ENCODE measurements at regions not wholly inside any gene's neighbourhood (a gene's known extent, or its start where the extent isn't known, plus 50 kb on each side); places are given as distances from the start of the nearest gene placed in this dataset.

DNA sequence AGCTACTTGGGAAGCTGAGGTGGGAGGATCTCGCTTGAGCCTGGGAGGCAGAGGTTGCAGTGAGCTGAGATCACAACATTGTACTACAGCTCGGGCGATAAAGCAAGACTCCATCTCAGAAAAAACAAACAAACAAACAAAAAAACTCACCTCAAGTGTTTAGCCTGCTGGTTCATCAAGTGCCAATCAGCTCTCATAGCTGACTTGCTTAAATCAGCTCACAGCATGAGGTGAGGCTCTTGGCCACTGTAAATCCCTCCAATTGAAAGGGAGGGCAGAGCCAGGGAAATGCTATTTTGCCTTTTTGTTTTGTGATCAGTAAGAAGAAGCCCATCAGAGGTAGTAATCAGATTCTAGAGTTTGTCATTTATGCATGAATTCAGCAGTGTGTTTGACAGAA lies 112.3 kb downstream of the RAB11FIP2 start:
- Mint-ChIP-seq H3K4me1 (no peaks in the 10 kb centered on the region), H3K4me3 (no peak overlapping the region), H3K36me3 (ENCODE audit: low read depth) (no peaks in the 10 kb centered on the region), H3K9me3 (no peaks in the 10 kb centered on the region), H3K27ac (no peak overlapping the region), H3K27me3 (peaks cover 2% of the 10 kb centered on the region)
- no peak for DNase-seq
- ATAC-seq (ENCODE audit: low read depth): no peak
- TF ChIP-seq, protein P1, sequence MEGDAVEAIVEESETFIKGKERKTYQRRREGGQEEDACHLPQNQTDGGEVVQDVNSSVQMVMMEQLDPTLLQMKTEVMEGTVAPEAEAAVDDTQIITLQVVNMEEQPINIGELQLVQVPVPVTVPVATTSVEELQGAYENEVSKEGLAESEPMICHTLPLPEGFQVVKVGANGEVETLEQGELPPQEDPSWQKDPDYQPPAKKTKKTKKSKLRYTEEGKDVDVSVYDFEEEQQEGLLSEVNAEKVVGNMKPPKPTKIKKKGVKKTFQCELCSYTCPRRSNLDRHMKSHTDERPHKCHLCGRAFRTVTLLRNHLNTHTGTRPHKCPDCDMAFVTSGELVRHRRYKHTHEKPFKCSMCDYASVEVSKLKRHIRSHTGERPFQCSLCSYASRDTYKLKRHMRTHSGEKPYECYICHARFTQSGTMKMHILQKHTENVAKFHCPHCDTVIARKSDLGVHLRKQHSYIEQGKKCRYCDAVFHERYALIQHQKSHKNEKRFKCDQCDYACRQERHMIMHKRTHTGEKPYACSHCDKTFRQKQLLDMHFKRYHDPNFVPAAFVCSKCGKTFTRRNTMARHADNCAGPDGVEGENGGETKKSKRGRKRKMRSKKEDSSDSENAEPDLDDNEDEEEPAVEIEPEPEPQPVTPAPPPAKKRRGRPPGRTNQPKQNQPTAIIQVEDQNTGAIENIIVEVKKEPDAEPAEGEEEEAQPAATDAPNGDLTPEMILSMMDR (IDR thresholded peaks at IDR 0.05): no peak
- CTCF ChIA-PET: no interaction called here
- intact Hi-C loops (cut with micrococcal nuclease): no loop called here
- POLR2A ChIA-PET: no interaction called here

DNA sequence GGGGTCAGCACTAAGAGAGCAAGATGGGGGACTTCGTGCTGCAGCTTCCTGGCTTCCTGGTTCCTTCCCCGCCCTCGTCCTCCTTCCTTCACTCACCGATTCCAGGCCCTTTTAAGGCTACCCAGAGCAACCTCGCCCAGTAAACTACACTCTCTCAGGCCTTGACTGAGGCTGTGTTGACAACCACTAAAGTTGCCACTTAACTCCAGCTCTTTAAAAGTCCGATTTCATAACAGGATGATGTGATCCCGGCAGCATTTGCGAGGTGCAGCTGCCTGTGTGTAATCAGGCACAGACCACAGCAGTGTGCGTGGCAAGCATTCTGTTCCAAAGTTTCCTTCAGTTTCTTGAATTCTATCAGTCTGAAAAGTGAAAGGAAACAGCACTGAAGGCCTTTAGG lies 110.6 kb downstream of the RAB11FIP2 start:
- no peak for DNase-seq
- CTCF ChIA-PET: no interaction called here
- H3K4me3 Mint-ChIP-seq: no peak overlapping the region
- H3K36me3 Mint-ChIP-seq (ENCODE audit: low read depth): no peaks in the 10 kb centered on the region
- intact Hi-C loops (cut with micrococcal nuclease): no loop called here
- POLR2A ChIA-PET: no interaction called here
- H3K27ac Mint-ChIP-seq: no peak overlapping the region
- TF ChIP-seq, protein P1 (IDR thresholded peaks at IDR 0.05): no peak
- no peak for ATAC-seq (ENCODE audit: low read depth)
- H3K4me1 Mint-ChIP-seq: no peaks in the 10 kb centered on the region
- H3K9me3 Mint-ChIP-seq: no peaks in the 10 kb centered on the region
- no peaks in the 10 kb centered on the region for H3K27me3 Mint-ChIP-seq

DNA sequence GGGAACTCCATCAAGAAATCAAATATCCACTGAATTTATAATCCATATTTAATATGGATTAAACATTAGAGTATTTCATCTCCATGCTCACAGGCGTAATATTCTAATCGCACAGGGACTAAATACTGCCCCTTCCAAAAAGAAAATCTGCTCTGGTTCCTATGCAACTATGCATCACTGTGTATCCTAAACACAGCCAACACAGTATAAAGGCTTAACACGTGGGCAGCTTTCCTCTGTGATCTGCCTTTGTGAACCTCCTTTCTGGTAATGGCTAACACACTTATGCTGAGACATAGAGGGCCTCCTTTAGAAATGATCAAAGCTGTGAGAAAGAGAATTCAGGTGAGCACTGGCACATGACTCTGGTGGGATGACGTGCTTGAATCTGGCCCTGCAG lies 110.2 kb downstream of the RAB11FIP2 start:
- CTCF ChIA-PET: no interaction called here
- POLR2A ChIA-PET: no interaction called here
- no peaks in the 10 kb centered on the region for H3K27me3 Mint-ChIP-seq
- intact Hi-C loops (cut with micrococcal nuclease): no loop called here
- no peak overlapping the region for H3K27ac Mint-ChIP-seq
- H3K4me3 Mint-ChIP-seq: no peak overlapping the region
- no peak for DNase-seq
- no peak for ATAC-seq (ENCODE audit: low read depth)
- TF ChIP-seq, protein P1 (IDR thresholded peaks at IDR 0.05): no peak
- H3K36me3 Mint-ChIP-seq (ENCODE audit: low read depth): no peaks in the 10 kb centered on the region
- no peaks in the 10 kb centered on the region for H3K4me1 Mint-ChIP-seq
- no peaks in the 10 kb centered on the region for H3K9me3 Mint-ChIP-seq

DNA sequence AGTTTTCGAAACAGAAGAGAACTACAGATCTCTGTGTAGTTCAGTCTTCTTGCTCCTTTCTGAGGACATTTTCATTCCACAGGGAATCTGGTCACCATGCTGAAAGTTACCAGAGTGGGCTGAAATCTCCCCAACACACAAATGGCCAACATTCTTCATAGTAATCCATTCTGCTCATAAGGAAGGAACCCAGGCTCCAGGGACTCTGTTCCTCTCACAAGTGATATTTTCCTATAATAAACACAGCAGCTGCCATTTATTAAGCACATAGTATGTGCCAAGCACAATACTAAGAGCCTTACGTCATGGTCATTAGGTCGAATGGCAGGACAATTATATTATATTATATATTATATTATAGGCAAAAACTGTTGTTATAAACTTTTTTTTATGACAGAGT lies 109.8 kb downstream of the RAB11FIP2 start:
- Mint-ChIP-seq H3K4me3 (no peak overlapping the region), H3K9me3 (no peaks in the 10 kb centered on the region), H3K36me3 (ENCODE audit: low read depth) (no peaks in the 10 kb centered on the region), H3K27me3 (no peaks in the 10 kb centered on the region), H3K27ac (no peak overlapping the region), H3K4me1 (no peaks in the 10 kb centered on the region)
- ChIA-PET CTCF (no interaction called here), POLR2A (no interaction called here)
- TF ChIP-seq, protein P1 (IDR thresholded peaks at IDR 0.05): no peak
- DNase-seq: no peak
- intact Hi-C loops (cut with micrococcal nuclease): no loop called here
- no peak for ATAC-seq (ENCODE audit: low read depth)

DNA sequence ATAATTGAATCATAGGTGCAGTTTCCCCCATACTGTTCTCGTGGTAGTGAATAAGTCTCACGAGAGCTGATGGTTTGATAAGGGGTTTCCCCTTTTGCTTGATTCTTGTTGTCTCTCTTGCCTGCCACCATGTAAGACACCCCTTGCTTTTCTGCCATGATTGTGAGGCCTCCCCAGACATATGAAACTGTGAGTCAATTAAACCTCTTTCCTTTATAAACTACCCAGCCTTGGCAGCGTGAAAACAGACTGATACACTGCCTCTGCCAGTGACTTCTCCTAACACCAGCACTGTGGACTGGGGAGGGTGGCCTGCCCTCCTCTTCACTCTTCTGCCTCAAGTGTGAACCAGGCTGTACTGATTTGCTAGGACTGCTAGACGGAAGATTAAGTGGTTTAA lies 108.6 kb downstream of the RAB11FIP2 start:
- no peaks in the 10 kb centered on the region for H3K27me3 Mint-ChIP-seq
- ChIA-PET CTCF (no interaction called here), POLR2A (no interaction called here)
- ATAC-seq (ENCODE audit: low read depth): no peak
- no peak for DNase-seq
- intact Hi-C loops (cut with micrococcal nuclease): no loop called here
- TF ChIP-seq, protein P1 (IDR thresholded peaks at IDR 0.05): no peak
- no peaks in the 10 kb centered on the region for H3K9me3 Mint-ChIP-seq
- H3K27ac Mint-ChIP-seq: no peak overlapping the region
- H3K4me1 Mint-ChIP-seq: no peaks in the 10 kb centered on the region
- no peak overlapping the region for H3K4me3 Mint-ChIP-seq
- no peaks in the 10 kb centered on the region for H3K36me3 Mint-ChIP-seq (ENCODE audit: low read depth)

Measured in activated B cell treated with CpG ODN at 0.5 μM for 24 hours (primary cell).